GM12873 (cell line): ENCODE measurements at regions not wholly inside any gene's neighbourhood (a gene's known extent, or its start where the extent isn't known, plus 50 kb on each side); places are given as distances from the start of the nearest gene placed in this dataset.

Experiments used
- CTCF ChIP-seq: IDR thresholded peaks from 2 replicates; pipeline ENCODE4 v1.5.1; 2012; ENCODE audit warnings: low read depth, mild to moderate bottlenecking, moderate library complexity, low read length, control low read depth; ENCODE audit not compliant: insufficient read depth; ENCODE audit errors: missing control alignments

- peak; percentile 35 for TF ChIP-seq CTCF
These were observed 50.8 kb upstream of the SLC36A4 start for GRCh38 chr11:93248602-93249001.

- TF ChIP-seq CTCF: no peak
These were observed 51.8 kb upstream of the SLC36A4 start for GRCh38 chr11:93249459-93250220.

- TF ChIP-seq CTCF: no peak
These were observed 52.5 kb upstream of the SLC36A4 start for GRCh38 chr11:93250326-93250725.

- TF ChIP-seq CTCF: no peak
These were observed 54.1 kb upstream of the SLC36A4 start for GRCh38 chr11:93251922-93252321.

- no peak for TF ChIP-seq CTCF
These were observed 55.3 kb upstream of the SLC36A4 start for GRCh38 chr11:93253111-93253510.

- no peak for TF ChIP-seq CTCF
These were observed 58.8 kb upstream of the SLC36A4 start for GRCh38 chr11:93256623-93257022.

- TF ChIP-seq CTCF: no peak
These were observed 63.2 kb upstream of the DEUP1 start for GRCh38 chr11:93267383-93267782.
